ENCODE measurements at regions not wholly inside any gene's neighbourhood (a gene's known extent, or its start where the extent isn't known, plus 50 kb on each side); places are given as distances from the start of the nearest gene placed in this dataset.

- TF ChIP-seq TAF1 (IDR thresholded peaks at IDR 0.05; ENCODE audit: borderline replicate concordance, insufficient read depth, low read length) (no peak), REST (IDR thresholded peaks at IDR 0.05; ENCODE audit: insufficient read depth in 1 of 2, low read depth in 2 of 2, low read length in 2 of 2) (no peak), POLR2AphosphoS5 (IDR thresholded peaks at IDR 0.05; ENCODE audit: low read depth, low read length) (no peak), SIN3A (IDR thresholded peaks at IDR 0.05; ENCODE audit: borderline replicate concordance, insufficient read depth, low read length) (no peak)
Observed at GRCh38 chr6:170201361-170201760, 89.5 kb downstream of the DLL1 start.
